ENCODE measurements at regions not wholly inside any gene's neighbourhood (a gene's known extent, or its start where the extent isn't known, plus 50 kb on each side); places are given as distances from the start of the nearest gene placed in this dataset.
"Not testable (repeated sequence)": the region's sequence is repeated elsewhere in the genome, so short reads cannot be mapped to it uniquely, and the experiment has no call there.

GRCh38 chr5:116705121-116705519 lies 130.5 kb upstream of the SEMA6A start:
- DNase-seq = not testable (repeated sequence)

GRCh38 chr5:116703941-116704340 lies 129.3 kb upstream of the SEMA6A start:
- no peak for DNase-seq

- no peak for DNase-seq
These were observed 128.7 kb upstream of the SEMA6A start for GRCh38 chr5:116703328-116703727.

- DNase-seq = no peak
These were observed 128.2 kb upstream of the SEMA6A start for GRCh38 chr5:116702776-116703175.

- no peak for DNase-seq
These were observed 124.7 kb upstream of the SEMA6A start for GRCh38 chr5:116699332-116699731.

- DNase-seq = no peak
These were observed 121.7 kb upstream of the SEMA6A start for GRCh38 chr5:116696366-116696765.

- no peak for DNase-seq
These were observed 121.1 kb upstream of the SEMA6A start for GRCh38 chr5:116695681-116696080.

GRCh38 chr5:116686438-116686837 lies 111.8 kb upstream of the SEMA6A start:
- no peak for DNase-seq

- DNase-seq = no peak
These were observed 111.3 kb upstream of the SEMA6A start for GRCh38 chr5:116685931-116686330.

- no peak for DNase-seq
These were observed 110.4 kb upstream of the SEMA6A start for GRCh38 chr5:116685069-116685468.

GRCh38 chr5:116681334-116682013 lies 106.9 kb upstream of the SEMA6A start:
- DNase-seq = no peak

GRCh38 chr5:116675626-116675910 lies 100.9 kb upstream of the SEMA6A start:
- DNase-seq = no peak

GRCh38 chr5:116674881-116675625 lies 100.4 kb upstream of the SEMA6A start:
- no peak for DNase-seq

GRCh38 chr5:116673453-116673852 lies 98.8 kb upstream of the SEMA6A start:
- no peak for DNase-seq

GRCh38 chr5:116672203-116672602 lies 97.6 kb upstream of the SEMA6A start:
- DNase-seq = no peak

- no peak for DNase-seq
These were observed 96.7 kb upstream of the SEMA6A start for GRCh38 chr5:116671211-116671736.

GRCh38 chr5:116669261-116670031 lies 94.8 kb upstream of the SEMA6A start:
- DNase-seq = no peak

GRCh38 chr5:116668390-116668789 lies 93.8 kb upstream of the SEMA6A start:
- DNase-seq = no peak

GRCh38 chr5:116666901-116667300 lies 92.3 kb upstream of the SEMA6A start:
- no peak for DNase-seq

- no peak for DNase-seq
These were observed 90.4 kb upstream of the SEMA6A start for GRCh38 chr5:116664988-116665387.

- DNase-seq = no peak
These were observed 88.5 kb upstream of the SEMA6A start for GRCh38 chr5:116663081-116663480.

GRCh38 chr5:116661419-116661818 lies 86.8 kb upstream of the SEMA6A start:
- no peak for DNase-seq

- no peak for DNase-seq
These were observed 86.3 kb upstream of the SEMA6A start for GRCh38 chr5:116660929-116661328.

GRCh38 chr5:116658830-116659229 lies 84.2 kb upstream of the SEMA6A start:
- no peak for DNase-seq

Measured in NCI-H748 treated with DMSO at 0.1 percent for 48 hours (cell line).